ENCODE measurements at regions not wholly inside any gene's neighbourhood (a gene's known extent, or its start where the extent isn't known, plus 50 kb on each side); places are given as distances from the start of the nearest gene placed in this dataset.

- TF ChIP-seq CTCF (IDR thresholded peaks at IDR 0.05; ENCODE audit: extremely low read depth in 1 of 2, insufficient read depth in 1 of 2, low read depth in 1 of 2, low read length in 2 of 2) (no peak), EZH2 (IDR thresholded peaks at IDR 0.05; ENCODE audit: borderline replicate concordance, low read depth, low read length, severe bottlenecking) (no peak), POLR2A (IDR thresholded peaks at IDR 0.05; ENCODE audit: low read depth, low read length) (no peak), POLR2AphosphoS5 (IDR thresholded peaks at IDR 0.05; ENCODE audit: insufficient read depth, low read depth, low read length) (peak; percentile 36), JUN (IDR thresholded peaks at IDR 0.05; ENCODE audit: borderline replicate concordance, insufficient read depth, insufficient read length, low read depth) (no peak), FOS (IDR thresholded peaks at IDR 0.05; ENCODE audit: borderline replicate concordance, insufficient read depth, low read length) (peak; percentile 21), MAX (IDR thresholded peaks at IDR 0.05; ENCODE audit: insufficient read depth, insufficient read length) (no peak), MYC (IDR thresholded peaks at IDR 0.05; ENCODE audit: low read depth, low read length) (no peak)
Observed at GRCh38 chr10:3426190-3426845, 253.7 kb upstream of the PITRM1 start.
